HG03095 (cell line): ENCODE measurements at regions not wholly inside any gene's neighbourhood (a gene's known extent, or its start where the extent isn't known, plus 50 kb on each side); places are given as distances from the start of the nearest gene placed in this dataset.

ENCODE experiments used
- ATAC-seq: cut with Tn5 transposase; IDR thresholded peaks from one replicate; pipeline ENCODE4 v1.9.1; 2021; ENCODE audit warnings: moderate library complexity; ENCODE audit not compliant: unreplicated experiment

DNA sequence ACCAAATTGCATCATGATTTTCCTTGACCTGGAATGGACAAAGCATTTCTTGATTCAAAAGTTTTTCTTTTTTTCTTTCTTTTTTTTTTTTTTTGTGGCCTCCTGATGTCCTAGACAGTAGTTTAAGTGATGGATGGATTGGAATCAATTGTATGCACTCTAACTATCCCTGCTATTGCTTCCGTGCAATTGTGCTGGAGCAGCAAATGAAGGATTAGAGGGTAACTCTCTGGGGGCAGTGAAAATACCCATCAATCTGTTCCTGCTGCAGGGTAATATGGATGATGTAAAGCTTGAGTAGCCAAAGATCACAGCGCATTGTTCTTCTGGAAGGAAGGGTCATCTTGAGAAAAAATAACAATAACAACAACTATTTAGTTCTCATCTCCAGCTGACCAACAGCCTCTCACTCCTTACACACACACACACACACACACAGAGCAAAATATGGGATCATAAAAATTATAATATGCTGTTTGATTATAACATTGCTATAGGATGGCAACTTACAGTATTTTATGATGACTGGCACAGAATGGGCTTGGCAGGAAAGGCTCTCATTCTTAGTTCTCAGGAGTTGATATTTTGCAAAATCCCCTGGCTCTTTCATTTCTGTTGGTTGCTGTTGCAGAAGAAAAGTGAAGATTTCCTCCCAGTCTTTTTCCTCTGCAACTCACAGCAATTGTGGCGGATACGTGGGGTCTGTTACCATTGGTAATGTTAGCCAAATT, 160.9 kb upstream of the DMAC1 start:
- ATAC-seq = no peak

DNA sequence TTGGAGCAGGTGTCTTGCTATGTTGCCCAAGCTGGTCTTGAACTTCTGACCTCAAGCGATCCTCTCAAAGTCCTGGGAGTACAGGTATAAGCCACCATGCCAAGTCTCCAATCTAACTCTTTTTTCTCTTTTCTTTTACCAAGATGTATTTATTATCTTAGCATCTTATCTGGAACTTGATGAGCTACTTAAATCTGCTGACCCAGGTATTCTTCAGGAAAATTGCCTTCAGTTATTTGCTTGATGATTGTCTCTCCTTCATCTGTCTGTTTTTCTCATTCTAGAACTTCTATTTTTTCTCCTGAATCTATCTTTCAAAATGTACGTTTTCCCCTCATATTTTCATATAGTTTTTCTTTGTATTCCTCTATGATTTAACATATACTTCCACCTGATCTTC, 158.2 kb upstream of the DMAC1 start:
- ATAC-seq = no peak

DNA sequence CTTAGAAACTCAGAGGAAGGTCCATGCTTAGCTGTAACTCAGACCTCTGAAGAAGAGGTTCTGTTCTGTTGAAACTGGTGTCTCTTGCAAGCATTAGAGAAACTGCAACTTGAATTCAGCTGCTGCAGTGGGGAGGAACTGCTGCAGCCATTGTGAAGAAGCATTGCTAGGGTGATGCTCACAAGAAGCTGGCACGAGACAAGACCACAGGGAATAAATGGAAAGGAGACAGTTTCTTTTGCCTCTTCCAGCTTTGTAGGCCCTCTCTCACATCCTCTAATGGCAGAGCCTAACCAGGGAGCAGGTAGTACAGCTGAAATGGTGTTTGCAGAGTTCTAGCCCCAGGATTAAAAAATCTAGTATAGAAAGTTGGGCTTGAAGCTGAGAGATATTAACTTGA, 148.0 kb upstream of the DMAC1 start:
- ATAC-seq = no peak

DNA sequence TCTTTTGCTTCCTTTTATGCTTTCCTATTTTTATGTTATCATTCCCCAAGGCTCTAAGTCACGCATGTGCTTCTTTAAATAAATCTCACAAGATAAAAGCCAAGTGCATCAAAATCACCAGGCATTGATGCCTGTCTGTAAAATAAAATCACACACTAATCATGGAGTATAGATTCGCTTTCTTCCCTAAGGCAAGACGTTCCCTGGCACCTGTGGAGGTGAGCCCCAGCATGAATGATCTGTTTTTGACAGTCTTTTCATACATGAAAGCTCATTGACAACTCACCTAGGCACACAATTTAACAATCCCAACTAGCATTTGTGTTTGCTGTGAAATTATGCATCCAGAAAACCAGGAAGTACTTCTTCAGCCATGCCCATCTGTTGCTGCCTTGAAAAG, 146.9 kb upstream of the DMAC1 start:
- no peak for ATAC-seq

DNA sequence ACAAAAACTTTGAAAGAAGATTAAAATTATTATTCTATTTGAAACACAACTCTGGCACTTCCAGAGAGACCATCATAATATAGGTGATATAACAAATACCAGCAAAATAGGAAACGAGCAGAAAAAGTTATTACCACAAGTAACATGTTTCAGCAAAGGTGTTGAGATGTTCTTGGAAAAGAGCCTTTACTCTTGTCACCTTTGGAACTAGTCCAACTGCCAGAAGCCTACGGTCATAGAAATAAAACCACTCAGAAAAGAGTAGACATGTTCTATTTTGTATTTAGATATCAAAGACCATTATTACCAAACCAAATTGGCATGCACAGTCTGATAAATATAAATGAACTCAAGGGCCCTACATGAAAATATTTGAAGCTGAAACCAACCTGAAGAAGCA, 145.0 kb upstream of the DMAC1 start:
- no peak for ATAC-seq

DNA sequence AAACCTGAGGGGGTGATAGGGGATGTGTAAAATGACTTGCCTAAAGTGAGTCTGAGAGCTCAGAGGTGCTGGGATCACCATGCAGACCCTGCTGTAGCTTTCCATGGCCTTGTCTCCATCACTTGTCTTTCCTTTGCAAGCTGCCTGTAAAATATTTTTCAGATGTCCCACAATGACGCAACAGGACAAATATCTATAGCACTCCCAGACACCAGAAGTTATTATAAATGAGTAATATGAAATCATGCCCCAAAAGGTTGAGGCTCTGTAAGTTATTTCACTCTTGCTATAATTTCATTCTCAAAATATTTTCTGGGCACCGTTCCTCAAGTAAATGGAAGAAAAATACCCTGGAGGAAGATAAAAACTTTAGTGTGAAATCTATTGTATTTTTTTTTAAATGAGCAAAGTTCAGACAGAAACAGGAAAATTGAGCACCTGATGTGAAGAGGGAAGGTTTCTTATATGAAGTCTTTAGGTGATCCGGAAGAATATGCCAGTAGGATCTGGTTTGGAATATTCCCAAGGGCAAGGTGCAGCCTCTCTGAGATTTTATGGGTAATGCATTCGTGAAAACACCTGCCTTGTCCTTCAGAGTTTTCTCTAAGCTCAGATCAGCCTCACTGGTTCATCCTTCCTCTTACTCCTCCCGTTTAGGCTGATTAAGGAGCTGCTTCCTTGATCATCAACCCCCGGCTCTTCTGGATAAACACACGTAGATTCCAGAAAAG, 138.3 kb upstream of the DMAC1 start:
- no peak for ATAC-seq

DNA sequence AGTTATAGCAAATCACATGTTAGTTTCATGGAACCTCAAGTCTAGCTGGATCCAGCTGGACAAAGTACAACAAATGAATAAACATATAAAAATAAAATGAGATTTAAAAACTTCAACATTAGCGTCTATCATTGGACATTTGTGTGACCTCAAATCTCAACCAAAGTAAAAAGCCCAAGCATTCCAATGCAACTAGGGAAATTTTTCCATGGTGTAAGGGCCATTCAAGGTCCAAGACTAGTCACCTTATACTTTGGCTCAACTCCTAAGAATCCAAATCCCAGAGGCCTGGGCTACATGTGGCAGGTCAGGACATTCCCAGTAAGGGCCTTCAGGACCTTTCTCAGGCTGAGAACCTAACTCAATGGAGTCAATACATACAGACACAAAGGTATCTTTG, 137.4 kb upstream of the DMAC1 start:
- no peak for ATAC-seq

DNA sequence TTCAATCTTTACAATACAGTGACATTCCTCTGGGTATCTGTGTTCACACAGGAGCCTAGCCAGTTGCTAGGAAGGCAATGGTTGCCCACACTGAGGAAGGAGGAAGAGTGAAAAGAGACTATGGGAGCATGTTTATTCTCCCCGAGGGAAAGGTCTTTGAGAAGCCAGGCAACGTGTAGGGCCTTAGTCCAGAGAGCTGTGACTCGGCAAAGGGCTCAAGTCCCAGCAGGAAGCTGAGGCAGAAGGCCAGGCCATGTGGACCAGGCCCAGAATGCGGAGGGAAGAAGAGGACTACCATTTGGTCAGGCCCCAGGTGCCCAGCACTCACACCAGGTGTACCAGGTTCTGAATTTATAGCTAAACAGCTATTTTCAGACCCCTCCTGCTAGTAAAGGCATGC, 136.6 kb upstream of the DMAC1 start:
- ATAC-seq = no peak

DNA sequence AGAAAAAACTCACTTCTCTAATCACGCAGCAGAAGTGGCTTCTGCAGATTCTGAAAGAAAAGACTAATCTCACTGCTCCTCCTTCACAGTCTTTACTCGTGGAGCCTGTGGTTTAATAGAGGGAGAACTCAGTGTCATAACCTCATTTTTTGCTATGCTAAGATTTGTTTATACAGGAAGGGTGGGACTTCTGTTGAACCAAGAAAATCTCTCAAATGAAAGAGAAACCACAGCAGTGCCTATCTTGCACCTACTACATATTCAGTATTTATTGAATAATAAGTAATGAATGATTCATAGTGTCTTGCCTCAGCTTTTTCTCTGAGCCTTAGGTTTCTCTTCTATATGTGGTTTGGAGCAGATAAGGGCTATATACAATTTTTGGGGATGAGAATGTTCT, 136.1 kb upstream of the DMAC1 start:
- ATAC-seq = no peak

DNA sequence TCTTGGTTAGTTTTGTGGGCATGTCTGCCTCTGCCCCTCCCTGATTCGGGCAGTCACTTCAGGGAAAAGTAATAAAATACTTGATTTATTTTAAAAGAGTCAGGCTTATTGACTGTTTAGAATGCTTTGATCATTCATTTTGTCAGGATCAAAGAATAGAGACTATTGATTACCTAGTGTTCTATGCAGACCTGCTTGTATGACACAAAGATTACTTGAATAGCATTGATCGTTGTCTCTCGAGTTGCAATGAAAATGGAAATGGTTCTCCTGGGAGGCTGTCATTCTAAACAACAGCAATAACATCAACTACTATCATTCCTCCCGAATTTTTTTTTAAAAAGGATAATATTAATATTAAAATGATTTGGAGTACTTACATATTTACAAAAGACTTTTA, 133.2 kb upstream of the DMAC1 start:
- ATAC-seq = no peak

DNA sequence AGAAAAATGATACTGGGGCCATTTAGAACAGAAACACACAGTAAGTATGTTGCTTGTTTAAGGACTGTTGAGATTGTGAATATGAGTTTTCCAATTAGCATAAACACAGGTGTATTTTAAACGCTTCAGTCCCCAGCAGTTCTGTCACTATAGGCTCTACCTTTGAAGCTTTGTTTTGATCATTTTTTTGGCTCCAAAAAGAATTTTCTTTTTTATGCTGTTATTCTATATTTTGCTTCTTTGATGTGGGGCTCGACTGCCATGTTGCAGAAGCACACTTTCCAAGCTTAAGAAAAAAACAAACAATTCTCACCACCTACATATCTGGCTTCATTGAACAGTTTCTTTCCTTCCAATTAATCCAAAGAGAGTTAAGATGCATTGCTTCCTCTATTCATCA, 131.0 kb upstream of the DMAC1 start:
- ATAC-seq = no peak

DNA sequence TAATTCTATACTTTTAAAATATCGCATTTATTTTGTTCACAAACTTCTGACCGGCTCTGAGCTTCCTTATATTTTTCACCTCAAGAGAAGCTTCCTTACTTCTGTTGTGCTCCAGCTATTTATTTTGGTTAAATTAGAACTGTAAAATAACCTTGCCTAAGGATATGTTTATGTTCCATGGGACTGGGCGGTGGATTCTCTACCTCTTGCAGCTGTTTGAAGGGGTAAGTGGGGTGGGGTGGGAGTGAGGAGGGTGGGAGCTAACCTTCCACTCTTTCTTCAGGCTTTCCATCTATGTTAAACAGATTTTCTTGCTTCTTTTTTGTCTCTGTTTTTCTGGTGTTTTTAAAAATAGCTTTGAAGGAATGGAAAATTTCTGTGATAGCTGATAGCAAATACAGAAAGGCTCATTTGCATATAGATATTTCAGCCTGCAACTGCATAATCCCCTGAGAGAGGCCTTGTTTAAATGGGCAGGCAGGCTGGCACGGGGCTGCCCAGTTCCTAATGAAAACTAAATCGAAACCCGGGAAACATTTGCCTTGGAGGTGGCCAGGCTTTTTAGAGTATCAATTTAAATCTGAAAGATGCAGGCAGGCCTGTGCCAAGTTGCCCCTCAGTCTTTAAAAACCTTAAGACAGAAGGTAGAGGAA, 122.1 kb upstream of the DMAC1 start:
- no peak for ATAC-seq

DNA sequence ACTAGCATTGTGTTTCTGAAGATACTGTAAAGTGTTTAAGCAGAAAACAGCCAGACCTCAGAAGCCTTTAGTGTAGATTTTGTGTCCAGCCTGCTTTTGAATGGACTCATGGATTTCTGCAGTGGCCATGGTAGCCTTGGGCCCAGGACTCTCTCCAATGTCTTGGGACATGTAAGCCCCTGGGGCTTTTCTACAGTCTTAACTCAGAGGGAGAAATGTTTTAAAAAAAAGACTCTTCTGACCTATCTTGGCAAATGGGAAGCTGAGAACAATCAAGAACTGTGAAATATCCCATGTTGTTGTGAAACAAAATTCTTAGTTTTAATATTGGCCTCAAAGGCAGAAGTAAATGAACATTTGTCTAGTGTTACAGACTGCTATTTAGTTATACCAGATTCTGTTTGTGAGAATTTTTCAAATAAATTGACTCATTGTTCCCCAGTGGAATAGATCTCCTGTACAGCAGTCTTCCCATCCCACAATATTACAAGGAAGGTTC, 112.5 kb upstream of the DMAC1 start:
- no peak for ATAC-seq

DNA sequence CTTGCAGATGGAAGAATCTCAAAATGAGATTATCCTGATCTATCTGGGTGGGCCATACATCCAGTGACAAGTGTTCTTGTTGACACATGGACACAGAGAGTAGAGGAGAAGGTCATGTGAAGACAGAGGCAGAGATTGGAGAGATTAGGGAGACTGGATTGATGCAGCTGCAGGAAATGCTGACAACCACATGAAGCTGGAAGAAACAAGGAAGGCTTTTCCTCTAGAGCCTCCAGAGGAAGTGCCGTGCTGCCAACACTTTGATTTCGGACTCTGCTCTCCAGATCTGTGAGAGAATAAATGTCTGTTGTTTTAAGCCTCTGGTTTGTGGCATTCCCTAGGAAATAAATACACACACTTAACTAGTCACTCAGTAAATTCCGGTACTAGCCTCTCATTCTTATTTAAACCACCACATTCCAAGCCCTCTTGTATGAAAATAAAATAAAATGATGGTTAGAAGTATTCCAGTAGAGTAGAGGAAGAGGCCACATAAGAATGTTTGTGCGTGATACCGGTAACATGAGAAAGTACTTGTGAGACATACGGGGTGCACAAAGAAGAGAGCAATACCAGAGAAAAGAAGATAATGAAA, 110.9 kb upstream of the DMAC1 start:
- ATAC-seq = no peak

DNA sequence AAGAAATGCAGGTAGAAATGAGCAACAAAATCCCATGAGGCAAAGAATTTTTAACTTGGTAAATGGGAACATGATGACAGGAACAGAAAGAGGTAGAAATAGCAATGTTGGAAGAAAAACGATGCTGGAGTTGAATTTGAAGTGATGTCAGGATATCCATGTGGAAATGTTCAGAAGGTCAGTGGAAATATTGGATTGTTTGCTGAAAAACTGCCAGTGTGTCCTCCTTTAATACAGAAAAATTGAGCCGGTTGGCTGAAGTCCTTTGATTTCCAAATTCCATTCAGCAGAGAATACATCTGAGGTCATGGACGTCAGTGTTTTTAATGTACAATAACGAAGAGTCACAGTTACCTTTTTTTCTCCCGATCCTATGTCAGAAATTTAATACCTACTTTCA, 110.0 kb upstream of the DMAC1 start:
- no peak for ATAC-seq

DNA sequence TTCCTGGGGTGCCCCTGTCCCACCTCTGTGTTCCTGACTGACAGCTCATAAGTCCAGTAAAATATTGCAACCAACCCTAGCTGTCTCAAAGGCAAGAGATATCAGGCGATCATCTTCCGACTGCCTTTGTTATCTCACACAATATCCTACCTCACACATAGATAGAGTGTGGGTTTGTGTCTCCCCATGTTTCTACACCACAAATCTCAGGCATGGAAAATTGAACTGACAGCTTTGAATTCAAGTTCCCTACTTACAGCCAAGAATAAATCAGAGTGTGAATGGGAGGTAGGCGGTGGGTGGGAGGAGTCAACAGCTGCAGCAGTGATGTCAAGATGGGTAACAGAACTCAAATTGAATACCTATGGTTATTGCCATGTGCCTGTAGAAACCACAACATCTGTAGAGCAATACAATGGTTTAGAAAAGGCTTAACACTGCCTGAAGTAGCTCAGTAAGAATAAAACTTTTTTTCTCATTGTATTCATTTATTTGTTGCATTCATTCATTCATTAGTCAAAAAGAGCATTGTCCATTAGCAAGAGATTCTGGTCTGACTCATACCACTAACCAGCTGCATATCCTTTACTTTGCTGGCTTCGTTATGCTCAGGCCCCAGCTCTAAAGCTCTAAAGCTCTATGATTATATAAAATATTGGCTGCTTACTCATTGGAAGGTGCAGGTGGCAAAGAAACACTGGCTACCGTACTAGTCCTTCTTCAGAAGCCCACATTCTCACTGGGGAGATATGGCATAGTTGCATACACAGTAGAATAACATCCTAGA, 108.2 kb upstream of the DMAC1 start:
- no peak for ATAC-seq

DNA sequence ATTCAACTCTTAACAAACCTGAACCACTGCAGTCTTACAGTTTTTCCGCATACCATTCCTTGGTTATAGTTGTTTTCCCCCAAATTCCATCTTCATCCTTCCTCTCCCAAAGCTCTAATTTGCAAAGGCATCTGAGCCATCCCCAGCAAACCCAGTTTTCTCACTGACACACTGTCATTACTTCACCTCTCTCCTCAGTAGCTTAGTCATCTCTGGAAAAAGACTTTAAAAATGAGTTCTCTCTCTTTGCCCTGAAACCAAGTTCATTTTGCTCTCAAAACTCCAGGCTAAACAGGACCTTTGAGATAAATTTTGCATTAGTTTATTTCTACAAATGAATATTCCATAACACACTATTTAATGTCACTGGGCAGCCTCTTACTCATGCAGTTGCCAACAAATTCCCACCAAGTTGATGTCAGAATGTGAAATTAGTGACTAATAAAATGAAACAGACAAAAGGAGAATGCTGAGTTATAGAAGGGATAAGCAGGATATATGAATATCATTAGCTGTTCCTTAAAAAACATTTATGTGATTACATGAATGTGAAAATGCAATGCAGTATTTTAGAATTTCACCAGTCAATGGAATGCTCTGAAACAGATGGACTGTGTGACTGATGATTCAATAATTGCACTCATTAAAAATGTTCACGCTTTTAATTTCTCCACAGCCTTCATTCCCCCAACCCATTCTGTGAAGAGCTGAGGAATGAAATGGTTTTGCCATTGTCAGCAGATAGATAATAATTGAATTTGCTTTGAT, 107.4 kb upstream of the DMAC1 start:
- no peak for ATAC-seq

DNA sequence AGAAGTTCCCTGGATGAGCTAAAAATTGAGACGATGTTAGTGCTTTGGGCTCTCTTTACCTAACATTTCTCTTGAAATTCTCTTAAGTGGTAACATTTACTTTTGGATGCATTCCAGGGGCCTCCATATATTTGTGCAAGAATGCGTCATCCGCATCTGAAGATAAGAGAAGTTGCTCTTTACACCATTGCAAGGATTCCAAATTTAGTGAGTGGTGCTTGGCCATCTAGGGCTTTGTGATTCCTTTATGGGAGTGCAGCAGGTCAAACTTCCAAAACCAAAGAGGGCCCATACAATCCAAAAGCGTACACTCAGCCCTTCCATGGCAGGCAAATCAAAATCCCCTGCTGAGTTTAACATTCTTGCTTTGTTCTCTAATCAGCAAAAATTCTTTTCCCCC, 102.0 kb upstream of the DMAC1 start:
- ATAC-seq = no peak

DNA sequence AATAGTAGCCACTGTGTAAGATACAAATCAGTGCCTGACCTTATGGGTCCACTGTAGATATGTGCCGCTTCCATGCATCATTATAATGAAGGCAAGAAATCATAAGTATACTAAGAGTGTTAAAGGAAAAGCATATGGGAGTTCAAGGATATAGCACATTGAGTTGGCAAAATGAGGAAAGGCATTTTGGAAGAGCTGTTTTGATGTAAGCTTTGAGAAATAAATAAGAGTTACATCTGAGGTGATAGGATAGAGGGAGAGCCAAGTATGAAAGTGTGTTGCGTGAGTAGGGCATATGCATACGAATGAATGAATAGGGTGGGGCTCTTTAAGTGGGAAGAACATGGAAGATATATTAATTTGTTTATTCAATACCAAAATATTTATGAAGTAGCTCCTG, 101.0 kb upstream of the DMAC1 start:
- ATAC-seq = no peak

DNA sequence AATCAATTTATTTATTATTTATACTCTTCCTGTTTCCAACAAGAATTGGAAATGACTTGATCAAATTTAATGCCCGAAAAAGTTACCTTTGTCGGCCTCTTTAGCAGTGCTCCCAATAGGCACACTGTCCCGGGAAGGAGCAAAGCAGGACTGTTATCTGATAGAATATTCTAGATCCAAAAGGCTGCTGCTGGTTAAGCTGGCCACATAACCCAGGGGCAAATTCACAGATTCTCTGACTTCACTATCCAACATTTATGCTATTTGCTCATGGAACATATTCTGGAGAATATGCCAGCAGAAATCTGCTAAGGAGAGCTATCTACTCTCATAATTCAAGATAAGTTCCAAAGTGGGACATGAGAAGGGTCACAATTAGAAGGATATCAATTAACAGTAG, 100.2 kb upstream of the DMAC1 start:
- ATAC-seq = no peak
